CD8-positive, alpha-beta memory T cell (primary cell): ENCODE measurements at regions not wholly inside any gene's neighbourhood (a gene's known extent, or its start where the extent isn't known, plus 50 kb on each side); places are given as distances from the start of the nearest gene placed in this dataset.

ENCODE experiments used
- CTCF ChIA-PET: fragments of 350-600 bp; sonication (Branson Sonifier 250); formaldehyde crosslinking; loops from one replicate; lab custom pipeline; 2021; ENCODE audit warnings: antibody characterized with exemption; lab: Charles Lee
- POLR2A ChIA-PET: fragments of 350-600 bp; sonication (Branson Sonifier 250); formaldehyde crosslinking; loops from one replicate; lab custom pipeline; 2021; ENCODE audit warnings: antibody characterized with exemption; lab: Charles Lee
- DNase-seq, 5 donors: peaks; one replicate each; pipeline versions ENCODE4 v3.0.0 to v3.0.0-alpha.2; 2020 to 2022; ENCODE audit warnings: mixed read lengths in 1 of 5
- H3K27ac ChIP-seq: one replicate; pipeline ENCODE4 v1.7.0; 2013; ENCODE audit warnings: low read depth, mild to moderate bottlenecking, low read length, moderate library complexity
- H3K27me3 ChIP-seq: 2 replicates; pipeline ENCODE4 v1.7.0; 2013; ENCODE audit warnings: low read length, mild to moderate bottlenecking; ENCODE audit not compliant: insufficient read depth, poor library complexity, severe bottlenecking
- H3K36me3 ChIP-seq: 2 replicates; pipeline ENCODE4 v1.7.0; 2013; ENCODE audit warnings: mild to moderate bottlenecking, low read length, moderate library complexity; ENCODE audit not compliant: insufficient read depth
- H3K4me1 ChIP-seq: 2 replicates; pipeline ENCODE4 v1.7.0; 2013; ENCODE audit warnings: mild to moderate bottlenecking, low read length, moderate library complexity; ENCODE audit not compliant: insufficient read depth
- H3K4me3 ChIP-seq: 2 replicates; pipeline ENCODE4 v1.7.0; 2013; ENCODE audit warnings: mild to moderate bottlenecking, low read length
- H3K9me3 ChIP-seq: 2 replicates; pipeline ENCODE4 v1.7.0; 2013; ENCODE audit warnings: mild to moderate bottlenecking, low read length
- H3K27ac Mint-ChIP-seq, 8 donors: one replicate each; pipeline ENCODE4 v1.8.0; 2020 to 2021; ENCODE audit warnings: mixed read lengths in 8 of 8, mild to moderate bottlenecking in 6 of 8, inconsistent platforms in 3 of 8, moderate library complexity in 3 of 8
- H3K27me3 Mint-ChIP-seq, 2 donors: one replicate each; pipeline ENCODE4 v1.8.0; 2020 to 2021; ENCODE audit warnings: mixed read lengths in 2 of 2, mild to moderate bottlenecking in 1 of 2, moderate library complexity in 1 of 2
- H3K36me3 Mint-ChIP-seq, 3 donors: one replicate each; pipeline ENCODE4 v1.8.0; 2020 to 2021; ENCODE audit warnings: mixed read lengths in 3 of 3, inconsistent platforms in 1 of 3, mild to moderate bottlenecking in 1 of 3
- H3K4me1 Mint-ChIP-seq, 3 donors: one replicate each; pipeline ENCODE4 v1.8.0; 2020 to 2021; ENCODE audit warnings: mixed read lengths in 3 of 3, inconsistent platforms in 1 of 3, mild to moderate bottlenecking in 1 of 3
- H3K4me3 Mint-ChIP-seq, 7 donors: one replicate each; pipeline ENCODE4 v1.8.0; 2020 to 2021; ENCODE audit warnings: mixed read lengths in 7 of 7, mild to moderate bottlenecking in 6 of 7, moderate library complexity in 4 of 7, inconsistent platforms in 2 of 7
- H3K9me3 Mint-ChIP-seq, 5 donors: one replicate each; pipeline ENCODE4 v1.8.0; 2020 to 2022; ENCODE audit warnings: mixed read lengths in 5 of 5, mild to moderate bottlenecking in 3 of 5, moderate library complexity in 2 of 5, inconsistent platforms in 1 of 5

DNA sequence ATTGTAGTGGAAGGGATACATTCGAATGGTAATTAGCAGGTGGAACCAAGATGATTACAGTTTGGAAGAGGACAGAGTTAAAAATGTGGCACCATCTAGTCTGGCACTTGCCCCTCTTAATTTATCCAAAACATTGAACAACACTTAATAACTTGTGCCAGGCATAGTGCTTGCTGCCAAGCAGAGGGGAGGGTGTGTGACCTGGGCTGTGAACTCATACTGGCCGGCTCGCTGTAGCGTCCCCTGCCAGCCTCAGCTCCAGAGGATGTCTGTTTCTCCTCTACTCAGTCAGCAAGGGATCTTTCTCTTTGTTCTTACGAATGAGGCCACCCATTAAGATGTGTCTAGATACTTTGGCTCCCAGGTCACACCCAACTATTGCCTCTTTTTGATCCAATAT lies 179.4 kb upstream of the INHBA start:
- H3K27me3 Mint-ChIP-seq, result no peaks in the 10 kb centered on the region
- no peaks in the 10 kb centered on the region for H3K27me3 ChIP-seq
- POLR2A ChIA-PET, result no interaction called here
- peaks cover 15% of the 10 kb centered on the region for H3K4me1 ChIP-seq
- CTCF ChIA-PET, result interaction anchor here (1.3 kb wide), 1 partner anchor 58 kb away, joined by 4 read pairs; no protein-coding TSS in a partner anchor
- H3K9me3 ChIP-seq, result no peaks in the 10 kb centered on the region
- H3K4me1 Mint-ChIP-seq, result peaks cover 25 to 29% (median 28%) of the 10 kb centered on the region in 3 donors
- DNase-seq, result no peak
- H3K9me3 Mint-ChIP-seq, result peaks cover 0 to 3% (median 0%) of the 10 kb centered on the region in 5 donors
- H3K27ac Mint-ChIP-seq, result peak overlapping the region; percentile 78 to 98 (median 95)
- H3K4me3 ChIP-seq, result peak overlapping the region; percentile 41
- peak overlapping the region; percentile 68 to 87 (median 84) for H3K4me3 Mint-ChIP-seq
- H3K27ac ChIP-seq, result peak overlapping the region; percentile 70
- peaks cover 0 to 3% (median 2%) of the 10 kb centered on the region in 3 donors for H3K36me3 Mint-ChIP-seq
- no peaks in the 10 kb centered on the region for H3K36me3 ChIP-seq

DNA sequence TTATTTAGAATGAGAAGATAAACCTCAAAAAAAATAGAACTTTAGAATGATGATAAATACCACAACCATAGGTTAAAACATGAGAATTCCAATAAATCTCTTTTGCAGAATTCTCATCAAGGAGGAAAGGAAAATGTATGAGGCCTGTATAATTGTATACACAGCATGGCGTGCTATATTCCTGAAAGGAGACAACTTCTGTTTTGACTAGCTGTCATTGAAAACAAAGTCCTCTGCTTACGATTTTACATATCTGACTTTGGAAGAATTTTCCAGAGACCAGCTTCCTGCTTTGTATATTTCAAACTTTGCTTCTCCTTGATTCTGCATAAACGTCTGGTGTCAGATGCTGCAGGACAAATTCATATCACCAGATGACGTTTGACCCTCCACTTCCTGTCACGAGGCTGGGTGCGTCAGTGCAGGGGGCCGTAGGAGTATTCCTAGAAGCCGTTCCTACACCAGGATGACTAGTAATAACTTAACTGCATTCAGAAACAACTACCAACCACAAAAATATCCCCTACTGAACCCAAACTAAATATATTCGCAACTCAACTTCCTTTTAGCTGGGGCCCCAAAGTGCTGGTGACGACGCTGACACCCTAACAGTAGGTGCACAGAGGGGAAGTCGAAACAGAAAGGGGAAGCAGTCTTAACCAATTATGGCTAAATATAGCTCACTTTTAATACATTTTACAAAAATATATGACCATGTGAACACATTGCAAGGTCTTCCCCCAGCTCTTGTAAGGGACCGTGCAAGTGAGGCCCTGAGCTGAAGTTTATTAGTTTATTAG lies 178.6 kb upstream of the INHBA start:
- Histone ChIP-seq H3K4me1 (peaks cover 15% of the 10 kb centered on the region), H3K4me3 (peak overlapping the region; percentile 41), H3K27ac (peak overlapping the region; percentile 70), H3K36me3 (no peaks in the 10 kb centered on the region), H3K9me3 (no peaks in the 10 kb centered on the region), H3K27me3 (no peaks in the 10 kb centered on the region)
- H3K4me3 Mint-ChIP-seq, result peak overlapping the region; percentile 68 to 87 (median 84)
- DNase-seq, result peak; percentile 43 to 72 (median 61)
- no peaks in the 10 kb centered on the region for H3K27me3 Mint-ChIP-seq
- peaks cover 0 to 3% (median 2%) of the 10 kb centered on the region in 3 donors for H3K36me3 Mint-ChIP-seq
- ChIA-PET POLR2A (no interaction called here), CTCF (interaction anchor here (1.3 kb wide), 1 partner anchor 59 kb away, joined by 4 read pairs; no protein-coding TSS in a partner anchor)
- peaks cover 0 to 3% (median 0%) of the 10 kb centered on the region in 5 donors for H3K9me3 Mint-ChIP-seq
- H3K4me1 Mint-ChIP-seq, result peaks cover 25 to 29% (median 28%) of the 10 kb centered on the region in 3 donors
- peak overlapping the region; percentile 78 to 98 (median 95) for H3K27ac Mint-ChIP-seq

DNA sequence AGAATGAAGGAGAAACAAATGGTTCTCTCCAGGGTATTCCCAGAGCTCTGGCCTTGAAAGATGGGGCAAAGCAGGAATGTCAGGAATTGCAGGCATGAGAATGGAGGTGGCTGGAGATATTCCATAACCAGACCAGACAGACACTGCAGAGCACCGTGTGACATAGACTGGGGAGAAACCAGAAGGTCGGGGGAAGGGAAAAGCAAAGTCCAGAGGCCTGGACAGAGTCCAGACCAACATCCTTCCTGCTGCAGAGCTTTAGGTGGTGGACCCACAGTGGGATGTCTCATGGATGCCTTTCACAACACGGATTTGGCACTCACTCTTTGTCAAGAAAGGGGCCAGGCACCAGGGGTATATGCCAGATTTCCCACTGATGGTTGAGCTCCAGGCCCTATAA lies 177.2 kb upstream of the INHBA start:
- Mint-ChIP-seq H3K27ac (peak overlapping the region in 4 of 8 donors; percentile 3 to 78 (median 60)), H3K9me3 (peaks cover 0 to 3% (median 0%) of the 10 kb centered on the region in 5 donors), H3K4me1 (peaks cover 25 to 29% (median 28%) of the 10 kb centered on the region in 3 donors), H3K27me3 (peaks cover 4 to 8% of the 10 kb centered on the region in 2 donors), H3K36me3 (peaks cover 0 to 3% (median 2%) of the 10 kb centered on the region in 3 donors), H3K4me3 (no peak overlapping the region)
- Histone ChIP-seq H3K27ac (no peak overlapping the region), H3K4me1 (peaks cover 15% of the 10 kb centered on the region), H3K27me3 (no peaks in the 10 kb centered on the region), H3K36me3 (no peaks in the 10 kb centered on the region), H3K9me3 (no peaks in the 10 kb centered on the region), H3K4me3 (no peak overlapping the region)
- ChIA-PET CTCF (no interaction called here), POLR2A (no interaction called here)
- DNase-seq, result no peak

- Mint-ChIP-seq H3K4me3 (peak overlapping the region in 1 of 7 donors; percentile 38), H3K27ac (peak overlapping the region in 2 of 8 donors; percentile 29 to 51), H3K27me3 (peaks cover 4 to 8% of the 10 kb centered on the region in 2 donors), H3K36me3 (peaks cover 0 to 3% (median 2%) of the 10 kb centered on the region in 3 donors), H3K4me1 (peaks cover 25 to 31% (median 29%) of the 10 kb centered on the region in 3 donors), H3K9me3 (peaks cover 0 to 3% (median 0%) of the 10 kb centered on the region in 5 donors)
- Histone ChIP-seq H3K36me3 (no peaks in the 10 kb centered on the region), H3K9me3 (no peaks in the 10 kb centered on the region), H3K27ac (no peak overlapping the region), H3K4me1 (peaks cover 15% of the 10 kb centered on the region), H3K27me3 (no peaks in the 10 kb centered on the region), H3K4me3 (no peak overlapping the region)
- ChIA-PET CTCF (no interaction called here), POLR2A (no interaction called here)
- no peak for DNase-seq
These were observed 176.5 kb upstream of the INHBA start for GRCh38 chr7:41879403-41879802.

DNA sequence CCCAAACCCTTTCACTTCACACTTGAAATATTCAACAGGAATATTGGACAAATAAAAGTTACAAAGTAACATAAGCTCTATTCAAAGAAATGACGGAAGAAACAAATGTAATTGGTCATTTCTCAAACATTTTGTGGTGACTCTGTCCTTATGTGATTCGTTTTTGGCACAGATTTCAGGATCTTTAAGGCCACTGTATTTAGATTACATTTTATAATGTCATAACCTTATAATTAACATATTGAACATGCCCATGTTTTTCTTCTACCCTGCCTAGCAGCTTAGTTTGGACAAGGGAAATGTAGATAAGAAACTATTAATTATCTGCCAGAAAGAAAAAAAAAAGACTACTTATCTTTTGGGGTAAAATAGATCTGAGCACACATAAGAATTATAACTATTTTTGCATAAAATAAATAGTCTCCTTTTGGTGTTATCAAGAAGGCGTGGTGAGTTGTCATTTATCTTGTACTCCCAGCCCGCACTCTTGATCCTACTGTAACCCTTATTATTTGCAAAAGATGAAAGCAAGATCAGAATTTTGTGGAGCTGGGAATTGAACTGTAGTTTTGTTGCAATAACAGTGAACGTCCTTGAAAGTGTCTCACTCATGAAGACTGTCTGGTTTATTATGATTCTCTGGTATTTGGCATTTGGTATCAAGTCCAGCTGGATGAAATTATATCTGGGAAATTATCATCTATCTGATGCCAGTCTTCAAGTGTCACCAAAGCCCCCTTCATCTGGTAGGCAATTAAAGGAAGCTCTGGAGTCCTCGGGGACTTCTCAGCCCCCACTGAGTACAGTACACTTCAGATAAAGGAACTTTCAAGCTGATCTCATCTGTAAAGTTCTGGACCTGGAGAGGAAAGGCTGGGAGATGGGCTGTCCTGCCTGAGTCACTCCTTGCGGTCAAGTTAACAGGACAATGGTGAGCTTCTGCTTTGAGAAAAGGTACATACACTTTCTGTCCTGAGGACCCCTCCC lies 175.7 kb upstream of the INHBA start:
- no peak for DNase-seq
- Mint-ChIP-seq H3K27ac (peak overlapping the region in 1 of 8 donors; percentile 29), H3K36me3 (peaks cover 0 to 3% (median 2%) of the 10 kb centered on the region in 3 donors), H3K4me3 (peak overlapping the region in 1 of 7 donors; percentile 38), H3K9me3 (peaks cover 0 to 3% (median 0%) of the 10 kb centered on the region in 5 donors), H3K4me1 (peaks cover 25 to 34% (median 29%) of the 10 kb centered on the region in 3 donors), H3K27me3 (peaks cover 4 to 8% of the 10 kb centered on the region in 2 donors)
- Histone ChIP-seq H3K36me3 (no peaks in the 10 kb centered on the region), H3K9me3 (no peaks in the 10 kb centered on the region), H3K4me3 (no peak overlapping the region), H3K27ac (no peak overlapping the region), H3K4me1 (peaks cover 15% of the 10 kb centered on the region), H3K27me3 (no peaks in the 10 kb centered on the region)
- ChIA-PET CTCF (interaction anchor here (0.8 kb wide), 1 partner anchor 11 kb away, joined by 3 read pairs; no protein-coding TSS in a partner anchor), POLR2A (no interaction called here)

GRCh38 chr7:41877118-41877517 lies 174.2 kb upstream of the INHBA start:
- no peak for DNase-seq
- POLR2A ChIA-PET, result no interaction called here
- Mint-ChIP-seq H3K9me3 (peaks cover 0 to 3% (median 0%) of the 10 kb centered on the region in 5 donors), H3K4me1 (peaks cover 15 to 22% (median 19%) of the 10 kb centered on the region in 3 donors), H3K4me3 (no peak overlapping the region), H3K27ac (no peak overlapping the region), H3K27me3 (peaks cover 4 to 8% of the 10 kb centered on the region in 2 donors), H3K36me3 (peaks cover 0 to 3% (median 2%) of the 10 kb centered on the region in 3 donors)
- no peaks in the 10 kb centered on the region for H3K9me3 ChIP-seq
- no peaks in the 10 kb centered on the region for H3K27me3 ChIP-seq
- peaks cover 4% of the 10 kb centered on the region for H3K4me1 ChIP-seq
- no peak overlapping the region for H3K27ac ChIP-seq
- CTCF ChIA-PET, result no interaction called here
- H3K36me3 ChIP-seq, result no peaks in the 10 kb centered on the region
- no peak overlapping the region for H3K4me3 ChIP-seq

GRCh38 chr7:41875513-41875912 lies 172.6 kb upstream of the INHBA start:
- no peak for DNase-seq
- H3K4me3 Mint-ChIP-seq, result peak overlapping the region in 1 of 7 donors; percentile 4
- POLR2A ChIA-PET, result no interaction called here
- Histone ChIP-seq H3K4me1 (no peaks in the 10 kb centered on the region), H3K27ac (no peak overlapping the region), H3K9me3 (no peaks in the 10 kb centered on the region), H3K36me3 (no peaks in the 10 kb centered on the region), H3K4me3 (no peak overlapping the region), H3K27me3 (no peaks in the 10 kb centered on the region)
- CTCF ChIA-PET, result no interaction called here
- H3K9me3 Mint-ChIP-seq, result peaks cover 0 to 2% (median 0%) of the 10 kb centered on the region in 5 donors
- no peak overlapping the region for H3K27ac Mint-ChIP-seq
- H3K27me3 Mint-ChIP-seq, result peaks cover 4 to 8% of the 10 kb centered on the region in 2 donors
- no peaks in the 10 kb centered on the region for H3K36me3 Mint-ChIP-seq
- H3K4me1 Mint-ChIP-seq, result peaks cover 1 to 10% (median 8%) of the 10 kb centered on the region in 3 donors
